Chondrocyte (in vitro differentiated cells): ENCODE measurements at regions not wholly inside any gene's neighbourhood (a gene's known extent, or its start where the extent isn't known, plus 50 kb on each side); places are given as distances from the start of the nearest gene placed in this dataset.

Experiments used
- DNase-seq: peaks from one replicate; pipeline ENCODE4 v3.0.0; 2021; ENCODE audit warnings: mixed read lengths, low spot score
- H3K27ac Mint-ChIP-seq: one replicate; pipeline ENCODE4 v1.8.0; 2021; ENCODE audit warnings: mild to moderate bottlenecking, moderate library complexity, mixed read lengths; ENCODE audit not compliant: unreplicated experiment
- H3K27me3 Mint-ChIP-seq: 2 replicates; pipeline ENCODE4 v1.8.0; 2021; ENCODE audit warnings: low read depth, mixed read lengths
- H3K36me3 Mint-ChIP-seq: 2 replicates; pipeline ENCODE4 v1.8.0; 2021; ENCODE audit warnings: low read depth, mixed read lengths
- H3K4me1 Mint-ChIP-seq: 2 replicates; pipeline ENCODE4 v1.8.0; 2021; ENCODE audit warnings: low read depth, mild to moderate bottlenecking, mixed read lengths
- H3K4me3 Mint-ChIP-seq: one replicate; pipeline ENCODE4 v1.8.0; 2021; ENCODE audit warnings: mild to moderate bottlenecking, moderate library complexity, mixed read lengths; ENCODE audit not compliant: unreplicated experiment
- H3K9me3 Mint-ChIP-seq: 2 replicates; pipeline ENCODE4 v1.8.0; 2021; ENCODE audit warnings: low read depth, mixed read lengths
- TF ChIP-seq, protein P1 (sequence below): fragments of 200-600 bp; sonication (generic); IDR thresholded peaks from 2 replicates; pipeline ENCODE4 v1.5.0; 2021; ENCODE audit warnings: antibody characterized with exemption, mild to moderate bottlenecking, moderate library complexity

GRCh38 chr1:220391491-220391890 lies 119.2 kb upstream of the RAB3GAP2 start:
- H3K36me3 Mint-ChIP-seq, result no peaks in the 10 kb centered on the region
- DNase-seq, result no peak
- H3K4me1 Mint-ChIP-seq, result no peaks in the 10 kb centered on the region
- no peak overlapping the region for H3K4me3 Mint-ChIP-seq
- H3K9me3 Mint-ChIP-seq, result no peaks in the 10 kb centered on the region
- TF ChIP-seq, protein P1, sequence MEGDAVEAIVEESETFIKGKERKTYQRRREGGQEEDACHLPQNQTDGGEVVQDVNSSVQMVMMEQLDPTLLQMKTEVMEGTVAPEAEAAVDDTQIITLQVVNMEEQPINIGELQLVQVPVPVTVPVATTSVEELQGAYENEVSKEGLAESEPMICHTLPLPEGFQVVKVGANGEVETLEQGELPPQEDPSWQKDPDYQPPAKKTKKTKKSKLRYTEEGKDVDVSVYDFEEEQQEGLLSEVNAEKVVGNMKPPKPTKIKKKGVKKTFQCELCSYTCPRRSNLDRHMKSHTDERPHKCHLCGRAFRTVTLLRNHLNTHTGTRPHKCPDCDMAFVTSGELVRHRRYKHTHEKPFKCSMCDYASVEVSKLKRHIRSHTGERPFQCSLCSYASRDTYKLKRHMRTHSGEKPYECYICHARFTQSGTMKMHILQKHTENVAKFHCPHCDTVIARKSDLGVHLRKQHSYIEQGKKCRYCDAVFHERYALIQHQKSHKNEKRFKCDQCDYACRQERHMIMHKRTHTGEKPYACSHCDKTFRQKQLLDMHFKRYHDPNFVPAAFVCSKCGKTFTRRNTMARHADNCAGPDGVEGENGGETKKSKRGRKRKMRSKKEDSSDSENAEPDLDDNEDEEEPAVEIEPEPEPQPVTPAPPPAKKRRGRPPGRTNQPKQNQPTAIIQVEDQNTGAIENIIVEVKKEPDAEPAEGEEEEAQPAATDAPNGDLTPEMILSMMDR, result no peak
- no peak overlapping the region for H3K27ac Mint-ChIP-seq
- H3K27me3 Mint-ChIP-seq, result peaks cover 28% of the 10 kb centered on the region

DNA sequence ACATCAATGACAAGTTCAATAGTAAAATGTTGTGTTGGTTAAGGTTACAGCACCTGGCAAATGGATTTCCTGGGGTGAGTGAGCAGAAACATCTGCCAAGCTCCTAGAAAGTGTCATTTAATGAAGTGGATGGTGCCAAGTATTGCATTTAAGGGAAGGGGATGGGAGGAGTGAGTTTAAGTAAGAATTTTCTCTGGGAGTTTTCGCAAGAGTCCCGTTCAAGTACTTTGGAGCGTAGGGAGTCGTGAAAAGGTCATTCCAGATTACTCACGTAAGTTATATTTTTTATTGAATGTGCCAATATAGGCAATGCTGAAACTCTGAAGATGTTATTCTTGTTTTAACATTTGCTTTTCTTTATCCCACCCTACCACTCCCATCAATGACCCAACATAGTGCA lies 117.4 kb upstream of the RAB3GAP2 start:
- Mint-ChIP-seq H3K4me1 (no peaks in the 10 kb centered on the region), H3K4me3 (no peak overlapping the region), H3K9me3 (peaks cover 10% of the 10 kb centered on the region)

GRCh38 chr1:220386494-220387195 lies 114.4 kb upstream of the RAB3GAP2 start:
- no peak overlapping the region for H3K27ac Mint-ChIP-seq
- peaks cover 13% of the 10 kb centered on the region for H3K27me3 Mint-ChIP-seq
- H3K4me3 Mint-ChIP-seq, result no peak overlapping the region
- H3K9me3 Mint-ChIP-seq, result peaks cover 16% of the 10 kb centered on the region
- TF ChIP-seq, protein P1, result no peak
- H3K4me1 Mint-ChIP-seq, result no peaks in the 10 kb centered on the region
- H3K36me3 Mint-ChIP-seq, result peaks cover 4% of the 10 kb centered on the region
- DNase-seq, result no peak

More for the DNA sequence above, 117.4 kb upstream of the RAB3GAP2 start:
- TF ChIP-seq, protein P1, result no peak
- H3K27me3 Mint-ChIP-seq, result peaks cover 22% of the 10 kb centered on the region
- no peak for DNase-seq
- H3K27ac Mint-ChIP-seq, result no peak overlapping the region
- H3K36me3 Mint-ChIP-seq, result peaks cover 4% of the 10 kb centered on the region

GRCh38 chr1:220385158-220385557 lies 112.9 kb upstream of the RAB3GAP2 start:
- Mint-ChIP-seq H3K27me3 (peaks cover 12% of the 10 kb centered on the region), H3K4me1 (no peaks in the 10 kb centered on the region), H3K9me3 (peaks cover 16% of the 10 kb centered on the region), H3K4me3 (no peak overlapping the region), H3K27ac (no peak overlapping the region), H3K36me3 (peaks cover 4% of the 10 kb centered on the region)
- no peak for DNase-seq
- TF ChIP-seq, protein P1, result no peak

- H3K36me3 Mint-ChIP-seq, result peaks cover 4% of the 10 kb centered on the region
- no peak overlapping the region for H3K4me3 Mint-ChIP-seq
- H3K27ac Mint-ChIP-seq, result no peak overlapping the region
- peaks cover 4% of the 10 kb centered on the region for H3K27me3 Mint-ChIP-seq
- H3K4me1 Mint-ChIP-seq, result no peaks in the 10 kb centered on the region
- TF ChIP-seq, protein P1, result no peak
- DNase-seq, result no peak
- peaks cover 16% of the 10 kb centered on the region for H3K9me3 Mint-ChIP-seq
These were observed 110.7 kb upstream of the RAB3GAP2 start for GRCh38 chr1:220382994-220383393.
